Liver (tissue), 8 donors: ENCODE measurements at regions not wholly inside any gene's neighbourhood (a gene's known extent, or its start where the extent isn't known, plus 50 kb on each side); places are given as distances from the start of the nearest gene placed in this dataset.

Source experiments
- DNase-seq: peaks from one replicate; pipeline ENCODE4 v3.0.0-alpha.2; 2017; ENCODE audit warnings: low spot score
- H3K27ac ChIP-seq, 2 donors: one replicate each; pipeline ENCODE4 v1.7.0; 2013; ENCODE audit warnings: inconsistent platforms in 2 of 2, low read length in 2 of 2, control low read depth in 1 of 2, low read depth in 1 of 2, mild to moderate bottlenecking in 1 of 2
- H3K27me3 ChIP-seq, 4 donors: one replicate each; pipeline versions ENCODE4 v1.6.1 to v1.7.0; 2013; ENCODE audit warnings: low read length in 3 of 4, inconsistent platforms in 1 of 4, mild to moderate bottlenecking in 1 of 4, moderate library complexity in 1 of 4; ENCODE audit not compliant: control insufficient read depth in 4 of 4, insufficient read depth in 4 of 4
- H3K36me3 ChIP-seq, 4 donors: one replicate each; pipeline versions ENCODE4 v1.6.1 to v1.7.0; 2013; ENCODE audit warnings: low read length in 3 of 4, mild to moderate bottlenecking in 3 of 4, low read depth in 1 of 4, moderate library complexity in 1 of 4; ENCODE audit not compliant: control insufficient read depth in 4 of 4, insufficient read depth in 3 of 4
- H3K4me1 ChIP-seq, 4 donors: one replicate each; pipeline versions ENCODE4 v1.6.1 to v1.7.0; 2013; ENCODE audit warnings: low read length in 3 of 4, mild to moderate bottlenecking in 3 of 4, moderate library complexity in 1 of 4; ENCODE audit not compliant: control insufficient read depth in 4 of 4, insufficient read depth in 4 of 4
- H3K4me3 ChIP-seq, 3 donors: one replicate each; pipeline versions ENCODE4 v1.6.1 to v1.7.0; 2013; ENCODE audit warnings: low read length in 3 of 3, control low read depth in 1 of 3, low read depth in 1 of 3, mild to moderate bottlenecking in 1 of 3
- H3K9ac ChIP-seq, 2 donors: one replicate each; pipeline ENCODE4 v1.7.0; 2013; ENCODE audit warnings: low read length in 2 of 2, mild to moderate bottlenecking in 2 of 2, moderate library complexity in 2 of 2, control low read depth in 1 of 2, low read depth in 1 of 2
- H3K9me3 ChIP-seq, 4 donors: one replicate each; pipeline versions ENCODE4 v1.6.1 to v1.7.0; 2013; ENCODE audit warnings: low read length in 3 of 4; ENCODE audit not compliant: control insufficient read depth in 4 of 4
- ATF3 ChIP-seq: IDR thresholded peaks from 2 replicates; pipeline ENCODE4 v1.6.1; 2016; ENCODE audit warnings: antibody characterized with exemption
- CTCF ChIP-seq: fragments of 150-350 bp; IDR thresholded peaks from 2 replicates; pipeline ENCODE4 v1.5.1; 2017; ENCODE audit warnings: improper control_type of control experiment, low read depth, low read length; ENCODE audit not compliant: missing input control
- FOXA1 ChIP-seq: IDR thresholded peaks from 2 replicates; pipeline ENCODE4 v1.6.1; 2016; ENCODE audit warnings: antibody characterized with exemption
- GABPA ChIP-seq, 2 donors: IDR thresholded peaks in 1 of 2; conservative IDR thresholded peaks in 1 of 2; 2 replicates each; pipeline ENCODE4 v1.6.1; 2016; ENCODE audit warnings: antibody characterized with exemption in 2 of 2, mild to moderate bottlenecking in 1 of 2, moderate library complexity in 1 of 2
- HNF4A ChIP-seq, 2 donors: conservative IDR thresholded peaks; 2 replicates each; pipeline ENCODE4 v1.6.1; 2016; ENCODE audit warnings: antibody characterized with exemption in 2 of 2, mild to moderate bottlenecking in 2 of 2
- HNF4G ChIP-seq: IDR thresholded peaks from 2 replicates; pipeline ENCODE4 v1.6.1; 2016; ENCODE audit warnings: antibody characterized with exemption
- JUND ChIP-seq, 2 donors: IDR thresholded peaks; 2 replicates each; pipeline ENCODE4 v1.6.1; 2016; ENCODE audit warnings: antibody characterized with exemption in 2 of 2
- MAX ChIP-seq: IDR thresholded peaks from 2 replicates; pipeline ENCODE4 v1.6.1; 2016; ENCODE audit warnings: antibody characterized with exemption
- RAD21 ChIP-seq, 2 donors: IDR thresholded peaks; 2 replicates each; pipeline ENCODE4 v1.6.1; 2016; ENCODE audit warnings: antibody characterized with exemption in 2 of 2, mild to moderate bottlenecking in 2 of 2
- REST ChIP-seq: IDR thresholded peaks from 2 replicates; pipeline ENCODE4 v1.6.1; 2016; ENCODE audit warnings: antibody characterized with exemption, mild to moderate bottlenecking
- RXRA ChIP-seq, 2 donors: IDR thresholded peaks; 2 replicates each; pipeline ENCODE4 v1.6.1; 2017 to 2018; ENCODE audit warnings: antibody characterized with exemption in 2 of 2, mild to moderate bottlenecking in 1 of 2
- SP1 ChIP-seq: IDR thresholded peaks from 2 replicates; pipeline ENCODE4 v1.6.1; 2018; ENCODE audit warnings: antibody characterized with exemption, mild to moderate bottlenecking
- TAF1 ChIP-seq: conservative IDR thresholded peaks from 2 replicates; pipeline ENCODE4 v1.6.1; 2016; ENCODE audit warnings: antibody characterized with exemption, mild to moderate bottlenecking
- ZBTB33 ChIP-seq: IDR thresholded peaks from 2 replicates; pipeline ENCODE4 v1.6.1; 2016; ENCODE audit warnings: antibody characterized with exemption
- WGBS: extraction: QIAGEN DNeasy Blood & Tissue Kit; methylation state at CpG from one replicate; pipeline ENCODE4 v1.1.7; 2013; 5-methylcytosine and 5-hydroxymethylcytosine counted together
- donor health status: healthy.
- donor health status: healthy.
- donor health status: healthy.
- donor health status: healthy.
- donor health status: healthy.

- Histone ChIP-seq H3K36me3 (no peaks in the 10 kb centered on the region), H3K4me1 (no peaks in the 10 kb centered on the region), H3K27me3 (no peaks in the 10 kb centered on the region), H3K9ac (no peak overlapping the region), H3K9me3 (peaks cover 0 to 14% (median 2%) of the 10 kb centered on the region in 4 donors), H3K27ac (no peak overlapping the region), H3K4me3 (no peak overlapping the region)
- no peak for DNase-seq
- TF ChIP-seq SP1 (no peak), TAF1 (no peak), CTCF (no peak), RAD21 (IDR thresholded peaks at IDR 0.05) (no peak), HNF4A (conservative IDR thresholded peaks at IDR 0.05) (no peak), JUND (IDR thresholded peaks at IDR 0.05) (no peak), HNF4G (no peak), REST (no peak), ZBTB33 (no peak), GABPA (IDR thresholded peaks at IDR 0.05 in 1 of 2, conservative IDR thresholded peaks at IDR 0.05 in 1 of 2) (no peak), FOXA1 (no peak)
Observed at GRCh38 chr3:5278666-5279065, 91.2 kb downstream of the EDEM1 start.

- no peak for DNase-seq
- Histone ChIP-seq H3K9me3 (peaks cover 0 to 14% (median 2%) of the 10 kb centered on the region in 4 donors), H3K9ac (no peak overlapping the region), H3K4me3 (no peak overlapping the region), H3K36me3 (no peaks in the 10 kb centered on the region), H3K27me3 (no peaks in the 10 kb centered on the region), H3K27ac (no peak overlapping the region), H3K4me1 (no peaks in the 10 kb centered on the region)
- WGBS, result 93% methylated on average over 1 of the region's 1 CpG
- TF ChIP-seq GABPA (IDR thresholded peaks at IDR 0.05 in 1 of 2, conservative IDR thresholded peaks at IDR 0.05 in 1 of 2), result no peak
Observed at GRCh38 chr3:5282703-5283102, 95.2 kb downstream of the EDEM1 start.

GRCh38 chr3:5285439-5285838, 97.9 kb downstream of the EDEM1 start:
- Histone ChIP-seq H3K4me3 (no peak overlapping the region), H3K27ac (no peak overlapping the region), H3K4me1 (no peaks in the 10 kb centered on the region), H3K36me3 (no peaks in the 10 kb centered on the region), H3K9me3 (peaks cover 0 to 17% (median 1%) of the 10 kb centered on the region in 4 donors), H3K9ac (no peak overlapping the region), H3K27me3 (no peaks in the 10 kb centered on the region)
- no peak for DNase-seq
- TF ChIP-seq GABPA (IDR thresholded peaks at IDR 0.05 in 1 of 2, conservative IDR thresholded peaks at IDR 0.05 in 1 of 2) (no peak), HNF4A (conservative IDR thresholded peaks at IDR 0.05) (no peak), RXRA (IDR thresholded peaks at IDR 0.05) (no peak), MAX (no peak), ZBTB33 (no peak), ATF3 (no peak), RAD21 (IDR thresholded peaks at IDR 0.05) (no peak), REST (no peak), FOXA1 (no peak)
